Spleen (tissue), 11 donors: ENCODE measurements at regions not wholly inside any gene's neighbourhood (a gene's known extent, or its start where the extent isn't known, plus 50 kb on each side); places are given as distances from the start of the nearest gene placed in this dataset.

ENCODE experiments used
- DNase-seq: peaks from one replicate; pipeline ENCODE4 v3.0.0-alpha.2; 2020
- H3K27ac ChIP-seq, 8 donors: fragments of 200-600 bp; sonication (generic) in 7 of 8; 1 replicate in 4 of 8; 2 replicates in 4 of 8; pipeline versions ENCODE4 v1.5.0 to v1.8.0; 2016 to 2021; ENCODE audit warnings: inconsistent platforms in 4 of 8, mild to moderate bottlenecking in 4 of 8, moderate library complexity in 1 of 8
- H3K27me3 ChIP-seq, 7 donors: fragments of 200-600 bp; sonication (generic) in 6 of 7; replicated peaks in 1 of 7; 1 replicate in 4 of 7; 2 replicates in 3 of 7; pipeline versions ENCODE4 v1.5.0 to v1.8.0; 2016 to 2021; ENCODE audit warnings: inconsistent platforms in 3 of 7, mild to moderate bottlenecking in 1 of 7
- H3K36me3 ChIP-seq, 6 donors: fragments of 200-600 bp; sonication (generic) in 5 of 6; 1 replicate in 4 of 6; 2 replicates in 2 of 6; pipeline versions ENCODE4 v1.5.0 to v1.8.0; 2016 to 2021; ENCODE audit warnings: inconsistent platforms in 2 of 6
- H3K4me1 ChIP-seq, 6 donors: fragments of 200-600 bp; sonication (generic) in 5 of 6; 1 replicate in 3 of 6; 2 replicates in 3 of 6; pipeline versions ENCODE4 v1.5.0 to v1.8.0; 2016 to 2021; ENCODE audit warnings: inconsistent platforms in 3 of 6
- H3K4me3 ChIP-seq, 8 donors: fragments of 200-600 bp; sonication (generic) in 7 of 8; 1 replicate in 4 of 8; 2 replicates in 4 of 8; pipeline versions ENCODE4 v1.5.0 to v1.8.0; 2016 to 2021; ENCODE audit warnings: inconsistent platforms in 4 of 8, mild to moderate bottlenecking in 4 of 8, moderate library complexity in 2 of 8
- H3K9me3 ChIP-seq, 8 donors: fragments of 200-600 bp; sonication (generic) in 7 of 8; 1 replicate in 4 of 8; 2 replicates in 4 of 8; pipeline versions ENCODE4 v1.5.0 to v1.8.0; 2016 to 2021; ENCODE audit warnings: inconsistent platforms in 4 of 8
- POLR2A ChIP-seq, 3 donors: fragments of 450-650 bp; IDR thresholded peaks; one replicate each; pipeline ENCODE4 v1.5.1; 2017; ENCODE audit warnings: antibody characterized with exemption in 3 of 3, mild to moderate bottlenecking in 1 of 3
- POLR2AphosphoS5 ChIP-seq, 3 donors: sonication (generic); formaldehyde crosslinking; IDR thresholded peaks; one replicate each; pipeline ENCODE4 v1.5.1; 2017; ENCODE audit warnings: antibody characterized with exemption in 3 of 3
- WGBS, 5 donors: extraction: QIAGEN DNeasy Blood & Tissue Kit in 3 of 5; methylation state at CpG; one replicate each; pipeline versions ENCODE4 v1.1.5 to v1.1.7; 2013 to 2018; 5-methylcytosine and 5-hydroxymethylcytosine counted together
- intact Hi-C: fragments of 100-400 bp; cut with DNase I; formaldehyde crosslinking; loops from one replicate; pipeline ENCODE4 v1.15.0; 2023; ENCODE audit warnings: low total_unique reads
- small RNA-seq, 4 donors: library from RNA; depleted of rRNA; stranded (forward); fragments of <200 nt; gene quantifications; one replicate each; pipeline ENCODE3, GENCODE V24; 2016
- TF ChIP-seq, protein P1 (sequence below), 11 experiments: fragments of 200-600 bp in 7 of 11; fragments of 450-650 bp in 4 of 11; sonication (generic) in 4 of 11; IDR thresholded peaks in 8 of 11; conservative IDR thresholded peaks in 3 of 11; 1 replicate in 7 of 11; 2 replicates in 4 of 11; pipeline versions ENCODE4 v1.4.0 to v1.8.0; 2016 to 2021; ENCODE audit warnings: antibody characterized with exemption in 11 of 11, inconsistent platforms in 4 of 11, mild to moderate bottlenecking in 1 of 11
- donor health status: healthy with polysubstance abuse.
- donor health status: DM: no; HTN: no; CAD: no; lungs with moderate emphysema.
- donor health status: DM: no; HTN: no; CAD: no.
- donor health status: Bipolar disorder and iron deficiency.
- donor health status: healthy.
- donor health status: DM: no; HTN: no; CAD: no.
- donor health status: DM: yes; HTN: yes; CAD: no.

- Histone ChIP-seq H3K36me3 (no peaks in the 10 kb centered on the region), H3K27ac (no peak overlapping the region), H3K4me3 (no peak overlapping the region), H3K4me1 (no peaks in the 10 kb centered on the region), H3K9me3 (no peaks in the 10 kb centered on the region), H3K27me3 (no peaks in the 10 kb centered on the region)
- intact Hi-C loops, result no loop called here
- no peak for DNase-seq
- no peak for TF ChIP-seq POLR2A (IDR thresholded peaks at IDR 0.05)
- TF ChIP-seq POLR2AphosphoS5 (IDR thresholded peaks at IDR 0.05), result no peak
- TF ChIP-seq, protein P1, sequence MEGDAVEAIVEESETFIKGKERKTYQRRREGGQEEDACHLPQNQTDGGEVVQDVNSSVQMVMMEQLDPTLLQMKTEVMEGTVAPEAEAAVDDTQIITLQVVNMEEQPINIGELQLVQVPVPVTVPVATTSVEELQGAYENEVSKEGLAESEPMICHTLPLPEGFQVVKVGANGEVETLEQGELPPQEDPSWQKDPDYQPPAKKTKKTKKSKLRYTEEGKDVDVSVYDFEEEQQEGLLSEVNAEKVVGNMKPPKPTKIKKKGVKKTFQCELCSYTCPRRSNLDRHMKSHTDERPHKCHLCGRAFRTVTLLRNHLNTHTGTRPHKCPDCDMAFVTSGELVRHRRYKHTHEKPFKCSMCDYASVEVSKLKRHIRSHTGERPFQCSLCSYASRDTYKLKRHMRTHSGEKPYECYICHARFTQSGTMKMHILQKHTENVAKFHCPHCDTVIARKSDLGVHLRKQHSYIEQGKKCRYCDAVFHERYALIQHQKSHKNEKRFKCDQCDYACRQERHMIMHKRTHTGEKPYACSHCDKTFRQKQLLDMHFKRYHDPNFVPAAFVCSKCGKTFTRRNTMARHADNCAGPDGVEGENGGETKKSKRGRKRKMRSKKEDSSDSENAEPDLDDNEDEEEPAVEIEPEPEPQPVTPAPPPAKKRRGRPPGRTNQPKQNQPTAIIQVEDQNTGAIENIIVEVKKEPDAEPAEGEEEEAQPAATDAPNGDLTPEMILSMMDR (IDR thresholded peaks at IDR 0.05 in 8 of 11, conservative IDR thresholded peaks at IDR 0.05 in 3 of 11), result no peak
These were observed 57.2 kb upstream of the FGF10 start for GRCh38 chr5:44446399-44446798.

DNA sequence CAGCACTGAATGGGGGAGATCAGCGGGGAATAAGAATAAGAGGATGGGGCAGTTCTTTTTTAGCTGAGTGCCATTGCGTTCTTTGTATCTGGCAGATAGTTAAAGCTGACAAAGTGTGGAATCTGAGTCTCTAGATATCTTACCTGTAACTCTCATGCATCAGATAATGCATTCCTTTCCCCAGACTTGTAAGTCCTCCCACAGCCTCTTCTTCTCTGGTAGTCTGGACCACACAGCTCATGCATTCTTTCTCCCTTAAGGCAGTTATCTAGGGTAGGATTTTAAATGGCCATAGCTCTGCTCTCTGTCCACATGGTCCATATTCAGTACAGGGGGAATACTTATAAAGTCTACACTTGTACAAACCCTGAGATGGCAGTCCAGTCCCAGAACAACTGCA is 54.0 kb upstream of the FGF10 start:
- no peak for DNase-seq
- Histone ChIP-seq H3K9me3 (no peaks in the 10 kb centered on the region), H3K27ac (no peak overlapping the region), H3K27me3 (no peaks in the 10 kb centered on the region), H3K4me3 (no peak overlapping the region), H3K36me3 (no peaks in the 10 kb centered on the region), H3K4me1 (no peaks in the 10 kb centered on the region)
- TF ChIP-seq POLR2A (IDR thresholded peaks at IDR 0.05), result no peak
- intact Hi-C loops, result no loop called here
- 79 to 91% (median 81%) methylated on average over 2 of the region's 2 CpGs for WGBS, 5 donors

DNA sequence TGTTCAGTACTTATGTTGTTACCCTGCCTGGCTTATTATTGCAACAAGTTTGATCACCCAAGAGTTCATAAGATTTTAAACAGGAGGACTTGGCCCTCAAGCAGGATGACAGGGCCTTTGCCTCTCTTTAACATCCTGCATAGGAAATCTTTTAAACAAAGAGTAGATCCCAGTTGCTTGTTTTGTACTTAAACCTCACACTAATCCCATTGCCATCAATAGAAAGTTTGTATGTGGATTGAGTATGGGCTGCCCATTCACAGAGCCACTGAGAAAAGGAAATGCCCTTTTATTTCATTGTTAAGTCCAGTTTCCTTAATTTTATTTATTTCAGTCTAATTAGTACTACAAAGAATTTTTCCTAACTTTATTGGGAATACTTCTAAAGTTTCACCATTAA is 52.2 kb upstream of the FGF10 start:
- no peak overlapping the region for H3K27ac ChIP-seq
- no peak for TF ChIP-seq POLR2AphosphoS5 (IDR thresholded peaks at IDR 0.05)
- H3K4me3 ChIP-seq, result no peak overlapping the region
- no peaks in the 10 kb centered on the region for H3K4me1 ChIP-seq
- H3K27me3 ChIP-seq, result no peaks in the 10 kb centered on the region
- DNase-seq, result no peak
- no peaks in the 10 kb centered on the region for H3K36me3 ChIP-seq
- H3K9me3 ChIP-seq, result no peaks in the 10 kb centered on the region
- intact Hi-C loops, result no loop called here

DNA sequence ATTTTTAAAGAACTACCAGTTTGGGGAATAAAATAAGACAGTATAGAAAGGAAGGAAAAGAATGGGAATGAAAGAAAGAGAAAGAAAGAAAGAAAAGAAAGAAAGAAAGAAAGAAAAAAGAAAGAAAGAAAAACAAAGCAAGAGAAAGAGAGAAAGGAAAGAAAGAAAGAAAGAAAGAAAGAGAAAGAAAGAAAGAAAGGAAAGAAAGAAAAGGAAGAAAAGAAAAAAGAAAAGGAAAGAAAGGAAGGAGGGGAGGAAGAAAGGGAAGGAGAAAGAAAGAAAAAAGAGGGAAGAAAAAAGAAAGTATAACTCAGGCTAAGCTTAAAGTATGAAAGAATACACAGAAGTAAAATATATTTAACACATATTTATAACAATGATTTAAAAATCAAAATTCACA is 51.0 kb upstream of the FGF10 start:
- H3K9me3 ChIP-seq, result no peaks in the 10 kb centered on the region
- TF ChIP-seq POLR2AphosphoS5 (IDR thresholded peaks at IDR 0.05) (no peak), POLR2A (IDR thresholded peaks at IDR 0.05) (no peak)
- TF ChIP-seq, protein P1 (IDR thresholded peaks at IDR 0.05 in 8 of 11, conservative IDR thresholded peaks at IDR 0.05 in 3 of 11), result no peak
- intact Hi-C loops, result no loop called here
- no peaks in the 10 kb centered on the region for H3K36me3 ChIP-seq
- no peaks in the 10 kb centered on the region for H3K4me1 ChIP-seq
- H3K4me3 ChIP-seq, result no peak overlapping the region
- no peaks in the 10 kb centered on the region for H3K27me3 ChIP-seq
- DNase-seq, result no peak
- no peak overlapping the region for H3K27ac ChIP-seq

Small RNA genes in the stretch of these regions (small RNA-seq; reads per million reads assigned to genes)
- gene RN7SL383P, result 0 reads per million in 4 donors
